Keratinocyte (primary cell): ENCODE measurements at regions not wholly inside any gene's neighbourhood (a gene's known extent, or its start where the extent isn't known, plus 50 kb on each side); places are given as distances from the start of the nearest gene placed in this dataset.

ENCODE experiments used
- DNase-seq: peaks from one replicate; pipeline ENCODE4 v3.0.0-alpha.2; 2011; ENCODE audit warnings: low read depth, missing footprints, low spot score
- FAIRE-seq: peaks from 2 replicates; lab custom pipeline; 2011; peaks lifted over from hg19 to GRCh38; lab: Jason Lieb, UNC
- H2AFZ ChIP-seq: 2 replicates; pipeline ENCODE4 v1.6.0; 2012; ENCODE audit warnings: low read length, control low read depth, inconsistent platforms; ENCODE audit not compliant: control insufficient read depth
- H3K27ac ChIP-seq: 2 replicates; pipeline ENCODE4 v1.5.1; 2011; ENCODE audit warnings: low read length; ENCODE audit not compliant: control insufficient read depth, insufficient read depth
- H3K27me3 ChIP-seq: 3 replicates; pipeline ENCODE4 v1.6.0; 2011; ENCODE audit warnings: low read length; ENCODE audit not compliant: control insufficient read depth, insufficient read depth; ENCODE audit errors: extremely low read depth
- H3K36me3 ChIP-seq, 2 experiments: 2 replicates in 1 of 2; 3 replicates in 1 of 2; pipeline ENCODE4 v1.5.1; 2011; ENCODE audit warnings: low read length in 2 of 2, mild to moderate bottlenecking in 1 of 2; ENCODE audit not compliant: control insufficient read depth in 2 of 2, insufficient read depth in 2 of 2; ENCODE audit errors: extremely low read depth in 1 of 2
- H3K4me1 ChIP-seq: 3 replicates; pipeline ENCODE4 v1.5.1; 2011; ENCODE audit warnings: low read length; ENCODE audit not compliant: control insufficient read depth, insufficient read depth; ENCODE audit errors: extremely low read depth
- H3K4me2 ChIP-seq: 3 replicates; pipeline ENCODE4 v1.6.0; 2011; ENCODE audit warnings: low read depth, low read length; ENCODE audit not compliant: control insufficient read depth, insufficient read depth; ENCODE audit errors: extremely low read depth
- H3K4me3 ChIP-seq, 3 experiments: fragments of 200-600 bp in 1 of 3; sonication (generic) in 1 of 3; 2 replicates in 2 of 3; 3 replicates in 1 of 3; pipeline ENCODE4 v1.5.1; 2011 to 2016; ENCODE audit warnings: low read length in 3 of 3, mild to moderate bottlenecking in 3 of 3, control low read depth in 2 of 3, inconsistent platforms in 1 of 3, low read depth in 1 of 3, mixed read lengths in 1 of 3, mixed run types in 1 of 3, moderate library complexity in 1 of 3; ENCODE audit not compliant: control insufficient read depth in 2 of 3, insufficient read depth in 2 of 3; ENCODE audit errors: extremely low read depth in 1 of 3
- H3K79me2 ChIP-seq: 2 replicates; pipeline ENCODE4 v1.6.0; 2012; ENCODE audit warnings: low read length; ENCODE audit not compliant: control insufficient read depth, insufficient read depth
- H3K9ac ChIP-seq: 3 replicates; pipeline ENCODE4 v1.6.0; 2011; ENCODE audit warnings: low read length; ENCODE audit not compliant: control insufficient read depth, insufficient read depth; ENCODE audit errors: extremely low read depth
- H3K9me1 ChIP-seq: 3 replicates; pipeline ENCODE4 v1.6.0; 2011; ENCODE audit warnings: low read length; ENCODE audit not compliant: control insufficient read depth, insufficient read depth; ENCODE audit errors: extremely low read depth
- H3K9me3 ChIP-seq: 2 replicates; pipeline ENCODE4 v1.5.1; 2012; ENCODE audit warnings: low read depth, low read length; ENCODE audit not compliant: control insufficient read depth
- H4K20me1 ChIP-seq: 3 replicates; pipeline ENCODE4 v1.6.0; 2011; ENCODE audit warnings: low read length; ENCODE audit not compliant: control insufficient read depth, insufficient read depth; ENCODE audit errors: extremely low read depth
- CTCF ChIP-seq, 3 experiments: IDR thresholded peaks in 1 of 3; conservative IDR thresholded peaks in 1 of 3; optimal IDR thresholded peaks in 1 of 3; 2 replicates in 2 of 3; 3 replicates in 1 of 3; pipeline versions ENCODE3 to v1.5.1; 2011; ENCODE audit warnings: low read length in 3 of 3, mild to moderate bottlenecking in 3 of 3, moderate library complexity in 2 of 3, control low read depth in 1 of 3, inconsistent platforms in 1 of 3; ENCODE audit not compliant: insufficient read depth in 2 of 3; ENCODE audit errors: extremely low read depth in 1 of 3
- EZH2 ChIP-seq: IDR thresholded peaks from one replicate; pipeline ENCODE4 v1.6.1; 2012; ENCODE audit warnings: inconsistent platforms, mild to moderate bottlenecking, low read length, moderate library complexity
- dilution Hi-C: fragments of 300-500 bp; cut with MboI; formaldehyde crosslinking; loops from one replicate; pipeline ENCODE4 v1.7.0; 2020; ENCODE audit warnings: low sequenced_read_pairs; ENCODE audit not compliant: extremely low pct_ligation_motif_present

DNA sequence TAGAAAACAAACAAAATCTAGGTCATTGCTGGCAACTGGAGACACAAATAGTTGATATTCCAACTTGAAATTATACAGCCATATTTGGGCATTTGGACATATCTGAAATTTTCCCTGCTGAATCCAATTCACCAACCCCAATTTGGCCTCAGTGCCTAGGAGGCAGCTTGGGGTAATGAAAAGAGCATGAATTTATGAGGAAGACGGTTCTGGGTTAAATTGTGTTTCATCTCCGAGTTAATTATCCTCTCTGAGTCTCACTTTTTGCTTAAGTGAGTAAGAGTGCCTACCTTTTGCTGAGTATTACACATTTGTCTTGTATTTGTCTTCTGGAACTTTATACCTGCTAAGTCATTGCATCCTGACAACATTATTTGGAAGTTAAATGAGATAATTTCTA is 1906.8 kb upstream of the PIK3C3 start:
- H3K27me3 ChIP-seq, result no peaks in the 10 kb centered on the region
- H3K36me3 ChIP-seq, result no peaks in the 10 kb centered on the region
- DNase-seq (no peak), FAIRE-seq (no peak)
- dilution Hi-C loops, result no loop called here
- TF ChIP-seq CTCF (optimal IDR thresholded peaks at IDR 0.05 in 1 of 3, IDR thresholded peaks at IDR 0.05 in 1 of 3, conservative IDR thresholded peaks at IDR 0.05 in 1 of 3; ENCODE audit: extremely low read depth in 1 of 3, insufficient read depth in 2 of 3, low read length in 3 of 3), result no peak
- no peak for TF ChIP-seq EZH2
- no peaks in the 10 kb centered on the region for H4K20me1 ChIP-seq
- H3K79me2 ChIP-seq, result no peaks in the 10 kb centered on the region
- no peak overlapping the region for H3K9ac ChIP-seq
- no peak overlapping the region for H3K4me2 ChIP-seq
- H3K9me1 ChIP-seq, result no peaks in the 10 kb centered on the region
- H3K4me3 ChIP-seq, result no peak overlapping the region
- H3K27ac ChIP-seq, result no peak overlapping the region
- no peaks in the 10 kb centered on the region for H3K4me1 ChIP-seq
- no peak overlapping the region for H2AFZ ChIP-seq
- H3K9me3 ChIP-seq, result no peaks in the 10 kb centered on the region

- H3K9ac ChIP-seq, result no peak overlapping the region
- TF ChIP-seq EZH2 (no peak), CTCF (optimal IDR thresholded peaks at IDR 0.05 in 1 of 3, IDR thresholded peaks at IDR 0.05 in 1 of 3, conservative IDR thresholded peaks at IDR 0.05 in 1 of 3; ENCODE audit: extremely low read depth in 1 of 3, insufficient read depth in 2 of 3, low read length in 3 of 3) (no peak)
- no peak overlapping the region for H2AFZ ChIP-seq
- H4K20me1 ChIP-seq, result no peaks in the 10 kb centered on the region
- no peaks in the 10 kb centered on the region for H3K9me1 ChIP-seq
- no peak overlapping the region for H3K4me2 ChIP-seq
- no peaks in the 10 kb centered on the region for H3K9me3 ChIP-seq
- H3K4me1 ChIP-seq, result no peaks in the 10 kb centered on the region
- dilution Hi-C loops, result no loop called here
- H3K36me3 ChIP-seq, result no peaks in the 10 kb centered on the region
- H3K27me3 ChIP-seq, result no peaks in the 10 kb centered on the region
- no peak overlapping the region for H3K27ac ChIP-seq
- no peak for FAIRE-seq
- H3K79me2 ChIP-seq, result no peaks in the 10 kb centered on the region
- no peak for DNase-seq
- H3K4me3 ChIP-seq, result no peak overlapping the region
Measured at GRCh38 chr18:40046596-40046995, 1908.4 kb upstream of the PIK3C3 start.
